Mucosa of descending colon (tissue), 3 donors: ENCODE measurements at regions not wholly inside any gene's neighbourhood (a gene's known extent, or its start where the extent isn't known, plus 50 kb on each side); places are given as distances from the start of the nearest gene placed in this dataset.

Experiments used
- ATAC-seq: fragments of 200-7000 bp; cut with Tn5 transposase; one replicate; pipeline ENCODE4 v1.9.1; 2020; ENCODE audit warnings: mild to moderate bottlenecking, moderate library complexity
- DNase-seq, 3 donors: peaks; one replicate each; pipeline ENCODE4 v3.0.0-alpha.2; 2020
- H3K36me3 ChIP-seq: fragments of 200-600 bp; one replicate; pipeline ENCODE4 v1.8.0; 2021; ENCODE audit warnings: low read depth, mild to moderate bottlenecking
- H3K4me1 ChIP-seq: fragments of 200-600 bp; one replicate; pipeline ENCODE4 v1.8.0; 2021; ENCODE audit warnings: low read depth, mild to moderate bottlenecking
- H3K4me3 ChIP-seq: fragments of 200-600 bp; one replicate; pipeline ENCODE4 v1.8.0; 2021; ENCODE audit warnings: mild to moderate bottlenecking
- H3K9me3 ChIP-seq: fragments of 200-600 bp; one replicate; pipeline ENCODE4 v1.8.0; 2021; ENCODE audit warnings: mild to moderate bottlenecking
- intact Hi-C, 2 donors: fragments of 100-400 bp; cut with DNase I in 1 of 2; cut with micrococcal nuclease in 1 of 2; formaldehyde crosslinking; loops; one replicate each; pipeline versions ENCODE4 v1.11.0 to v1.11.1; 2022; cut with DNase I, micrococcal nuclease
- TF ChIP-seq, protein P1 (sequence below): fragments of 200-600 bp; IDR thresholded peaks from one replicate; pipeline ENCODE4 v1.8.0; 2022; ENCODE audit warnings: antibody characterized with exemption, mild to moderate bottlenecking
- donor health status: DM: no; HTN: no; CAD: no; lungs with moderate emphysema.
- donor health status: DM: no; HTN: no; CAD: no.
- donor health status: DM: no; HTN: yes; CAD: no.

DNA sequence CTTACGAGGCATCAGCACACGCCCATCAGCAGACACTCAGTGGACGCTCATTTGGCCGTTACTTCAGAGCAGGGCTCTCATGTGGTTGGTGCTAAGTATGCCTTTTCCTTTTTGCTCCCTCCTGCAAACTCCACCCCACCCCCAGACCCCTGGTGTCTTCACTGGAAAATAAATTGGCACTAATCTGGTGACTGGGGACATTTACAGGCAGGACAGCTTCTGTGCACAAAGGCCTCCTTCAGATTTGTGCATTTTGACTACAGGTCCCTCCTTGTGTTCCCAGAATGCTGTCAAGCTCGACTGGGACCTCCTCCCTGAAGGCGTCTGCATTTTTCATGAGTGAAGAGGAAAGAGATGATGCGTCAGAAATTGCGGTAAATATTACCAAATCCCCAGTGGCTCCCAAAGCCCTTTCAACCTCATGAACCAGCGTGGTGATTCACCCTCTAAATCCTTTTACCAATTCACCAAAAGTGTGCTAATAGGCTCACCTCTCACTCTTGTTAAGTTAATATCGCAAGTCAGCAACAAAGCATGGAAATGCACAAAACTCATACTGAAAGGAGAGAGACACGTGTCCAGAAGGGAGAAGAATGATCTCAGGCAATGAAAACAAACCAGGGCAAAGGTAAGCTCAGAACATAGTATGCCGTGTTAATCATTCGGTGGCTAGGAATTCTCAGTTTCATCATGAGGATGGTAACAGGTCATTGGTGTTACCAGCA is 119.0 kb downstream of the NKX6-1 start:
- DNase-seq (no peak), ATAC-seq (no peak)
- TF ChIP-seq, protein P1, sequence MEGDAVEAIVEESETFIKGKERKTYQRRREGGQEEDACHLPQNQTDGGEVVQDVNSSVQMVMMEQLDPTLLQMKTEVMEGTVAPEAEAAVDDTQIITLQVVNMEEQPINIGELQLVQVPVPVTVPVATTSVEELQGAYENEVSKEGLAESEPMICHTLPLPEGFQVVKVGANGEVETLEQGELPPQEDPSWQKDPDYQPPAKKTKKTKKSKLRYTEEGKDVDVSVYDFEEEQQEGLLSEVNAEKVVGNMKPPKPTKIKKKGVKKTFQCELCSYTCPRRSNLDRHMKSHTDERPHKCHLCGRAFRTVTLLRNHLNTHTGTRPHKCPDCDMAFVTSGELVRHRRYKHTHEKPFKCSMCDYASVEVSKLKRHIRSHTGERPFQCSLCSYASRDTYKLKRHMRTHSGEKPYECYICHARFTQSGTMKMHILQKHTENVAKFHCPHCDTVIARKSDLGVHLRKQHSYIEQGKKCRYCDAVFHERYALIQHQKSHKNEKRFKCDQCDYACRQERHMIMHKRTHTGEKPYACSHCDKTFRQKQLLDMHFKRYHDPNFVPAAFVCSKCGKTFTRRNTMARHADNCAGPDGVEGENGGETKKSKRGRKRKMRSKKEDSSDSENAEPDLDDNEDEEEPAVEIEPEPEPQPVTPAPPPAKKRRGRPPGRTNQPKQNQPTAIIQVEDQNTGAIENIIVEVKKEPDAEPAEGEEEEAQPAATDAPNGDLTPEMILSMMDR: no peak
- H3K36me3 ChIP-seq: no peaks in the 10 kb centered on the region
- H3K4me3 ChIP-seq: no peak overlapping the region
- no peaks in the 10 kb centered on the region for H3K4me1 ChIP-seq
- no peaks in the 10 kb centered on the region for H3K9me3 ChIP-seq
- intact Hi-C loops: no loop called here

DNA sequence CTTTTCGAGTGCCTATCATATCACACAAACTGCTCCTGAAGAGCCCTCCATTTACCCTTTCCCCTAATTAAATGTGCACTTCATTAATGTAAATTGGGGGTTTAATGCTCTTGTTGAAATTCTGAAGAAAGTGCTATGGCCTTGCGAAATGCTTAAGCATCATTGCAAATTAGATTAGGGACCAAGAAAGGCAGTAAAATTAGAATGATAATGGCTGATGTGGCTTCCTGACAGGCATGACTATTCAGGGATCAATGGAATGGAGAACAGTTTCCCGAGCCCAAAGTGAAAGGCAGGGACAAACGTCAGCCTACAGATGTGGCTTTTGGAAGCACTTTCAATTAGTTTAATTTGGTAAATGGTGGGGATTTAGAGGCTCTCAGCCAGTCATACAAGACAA is 120.1 kb downstream of the NKX6-1 start:
- ATAC-seq (no peak), DNase-seq (no peak)
- no peaks in the 10 kb centered on the region for H3K36me3 ChIP-seq

DNA sequence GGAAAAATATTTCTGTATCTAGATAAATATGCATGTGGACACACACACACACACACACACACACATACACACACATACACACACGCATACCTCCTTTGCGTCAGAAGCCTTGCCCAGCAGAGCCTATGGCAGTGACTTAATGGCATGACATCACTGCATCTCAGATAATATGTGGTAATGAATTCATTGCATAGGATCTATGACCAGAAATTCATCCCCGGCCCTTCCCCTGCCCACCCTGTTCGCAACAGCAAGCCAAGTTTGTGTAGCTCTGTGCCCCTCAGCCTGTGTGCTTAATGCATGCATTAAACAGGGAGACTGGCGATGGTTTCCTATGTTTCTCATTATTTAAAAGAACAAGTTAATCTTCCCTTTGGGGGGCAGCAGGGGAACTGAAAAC is 120.7 kb downstream of the NKX6-1 start:
- intact Hi-C loops: no loop called here
- ATAC-seq: no peak
- H3K4me3 ChIP-seq: no peak overlapping the region

More for the DNA sequence above, 120.1 kb downstream of the NKX6-1 start:
- no peaks in the 10 kb centered on the region for H3K4me1 ChIP-seq
- no peaks in the 10 kb centered on the region for H3K9me3 ChIP-seq
- TF ChIP-seq, protein P1: no peak
- intact Hi-C loops: no loop called here
- H3K4me3 ChIP-seq: no peak overlapping the region

DNA sequence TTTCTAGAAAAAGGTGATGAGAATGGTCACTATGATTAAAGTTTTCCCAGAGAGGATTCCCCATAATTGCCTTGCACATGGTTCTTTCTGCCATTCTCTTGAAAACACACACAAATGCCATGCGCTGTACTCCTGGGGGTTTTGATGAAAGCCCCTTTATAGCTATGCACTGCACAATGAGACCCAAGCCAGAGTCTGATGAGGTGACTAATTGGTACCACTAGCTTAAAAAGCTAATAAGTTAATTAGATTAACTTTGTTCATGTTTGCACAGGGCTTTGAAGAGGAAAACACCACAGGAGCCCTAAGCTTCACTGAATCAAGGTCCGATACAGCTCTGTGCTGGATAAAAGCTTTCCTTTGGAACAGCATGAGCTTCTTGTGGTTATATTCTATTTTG is 132.2 kb downstream of the NKX6-1 start:
- DNase-seq (no peak), ATAC-seq (no peak)
- intact Hi-C loops: no loop called here
- no peaks in the 10 kb centered on the region for H3K36me3 ChIP-seq
- no peaks in the 10 kb centered on the region for H3K4me1 ChIP-seq
- TF ChIP-seq, protein P1: no peak
- H3K4me3 ChIP-seq: no peak overlapping the region
- H3K9me3 ChIP-seq: no peaks in the 10 kb centered on the region

More for the DNA sequence above, 120.7 kb downstream of the NKX6-1 start:
- H3K9me3 ChIP-seq: no peaks in the 10 kb centered on the region
- TF ChIP-seq, protein P1: no peak
- H3K36me3 ChIP-seq: no peaks in the 10 kb centered on the region
- DNase-seq: no peak
- H3K4me1 ChIP-seq: no peaks in the 10 kb centered on the region

DNA sequence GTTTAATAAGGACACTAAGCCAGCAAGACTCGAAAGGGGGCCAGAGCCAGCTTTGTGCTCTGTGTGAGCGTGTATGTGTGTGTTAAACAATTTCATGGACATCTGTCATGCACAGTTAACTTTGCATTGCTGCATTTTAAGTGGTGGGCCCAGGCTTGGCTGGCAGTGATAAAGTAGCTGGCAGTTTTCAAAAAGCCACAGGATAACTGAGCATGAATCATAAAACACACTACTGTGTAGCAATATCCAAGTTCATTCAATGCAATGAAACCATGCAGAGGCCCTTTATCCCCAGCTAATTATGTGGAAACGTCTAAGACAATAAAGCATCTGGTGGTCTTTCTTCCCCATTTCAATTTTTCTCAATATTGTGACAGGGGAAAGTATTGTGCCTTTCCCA is 132.9 kb downstream of the NKX6-1 start:
- no peaks in the 10 kb centered on the region for H3K36me3 ChIP-seq
- TF ChIP-seq, protein P1: no peak
- no peaks in the 10 kb centered on the region for H3K4me1 ChIP-seq
- no peaks in the 10 kb centered on the region for H3K9me3 ChIP-seq
- H3K4me3 ChIP-seq: no peak overlapping the region
- intact Hi-C loops: no loop called here
- no peak for ATAC-seq
- no peak for DNase-seq
